GM23338 (cell line): ENCODE measurements at regions not wholly inside any gene's neighbourhood (a gene's known extent, or its start where the extent isn't known, plus 50 kb on each side); places are given as distances from the start of the nearest gene placed in this dataset.

Source experiments
- ATAC-seq: fragments of 200-7000 bp; cut with Tn5 transposase; 3 replicates; pipeline ENCODE4 v1.9.1; 2020
- DNase-seq: peaks from one replicate; pipeline ENCODE4 v3.0.0-alpha.2; 2015; ENCODE audit warnings: low spot score
- H2AFZ ChIP-seq: fragments of 200-600 bp; sonication (generic); 2 replicates; pipeline ENCODE4 v1.8.0; 2016; ENCODE audit warnings: antibody characterized with exemption, mild to moderate bottlenecking, moderate library complexity
- H3F3A ChIP-seq: fragments of 200-600 bp; sonication (generic); replicated peaks from 2 replicates; pipeline ENCODE4 v1.8.0; 2017; ENCODE audit warnings: antibody characterized with exemption, mixed run types, low read depth
- H3K27ac ChIP-seq: fragments of 200-600 bp; sonication (generic); 2 replicates; pipeline ENCODE4 v1.6.1; 2016; ENCODE audit warnings: low read depth
- H3K27me3 ChIP-seq: fragments of 200-600 bp; sonication (generic); 2 replicates; pipeline ENCODE4 v1.8.0; 2016; ENCODE audit warnings: mild to moderate bottlenecking, mixed run types, moderate library complexity; ENCODE audit not compliant: insufficient read depth
- H3K36me3 ChIP-seq: fragments of 200-600 bp; sonication (generic); 2 replicates; pipeline ENCODE4 v1.8.0; 2016; ENCODE audit warnings: mild to moderate bottlenecking; ENCODE audit not compliant: insufficient read depth
- H3K4me1 ChIP-seq: fragments of 200-600 bp; sonication (generic); 2 replicates; pipeline ENCODE4 v1.8.0; 2016; ENCODE audit warnings: mild to moderate bottlenecking, moderate library complexity; ENCODE audit not compliant: insufficient read depth
- H3K4me2 ChIP-seq: fragments of 200-600 bp; sonication (generic); 2 replicates; pipeline ENCODE4 v1.7.1; 2017; ENCODE audit warnings: mixed run types
- H3K4me3 ChIP-seq: fragments of 200-600 bp; sonication (generic); 2 replicates; pipeline ENCODE4 v1.6.1; 2016; ENCODE audit warnings: mixed run types
- H3K79me2 ChIP-seq: fragments of 200-600 bp; sonication (generic); replicated peaks from 2 replicates; pipeline ENCODE4 v1.8.0; 2017; ENCODE audit warnings: mild to moderate bottlenecking; ENCODE audit not compliant: insufficient read depth
- H3K9me2 ChIP-seq: fragments of 200-600 bp; sonication (generic); 2 replicates; pipeline ENCODE4 v1.8.0; 2017; ENCODE audit not compliant: insufficient read depth
- H4K20me1 ChIP-seq: fragments of 200-600 bp; sonication (generic); replicated peaks from 2 replicates; pipeline ENCODE4 v1.8.0; 2017; ENCODE audit warnings: mild to moderate bottlenecking; ENCODE audit not compliant: insufficient read depth
- H3K27ac Mint-ChIP-seq: 2 replicates; pipeline ENCODE4 v1.8.0; 2020; ENCODE audit warnings: inconsistent platforms, mild to moderate bottlenecking, moderate library complexity, mixed read lengths
- H3K27me3 Mint-ChIP-seq: 3 replicates; pipeline ENCODE4 v1.8.0; 2022; ENCODE audit warnings: low read depth, mild to moderate bottlenecking, moderate library complexity, mixed read lengths, inconsistent platforms; ENCODE audit not compliant: insufficient read depth, poor library complexity
- H3K36me3 Mint-ChIP-seq: 3 replicates; pipeline ENCODE4 v1.8.0; 2021; ENCODE audit warnings: low read depth, mild to moderate bottlenecking, inconsistent platforms, moderate library complexity, mixed read lengths
- H3K4me1 Mint-ChIP-seq: 3 replicates; pipeline ENCODE4 v1.8.0; 2020; ENCODE audit warnings: mild to moderate bottlenecking, inconsistent platforms, mixed read lengths
- H3K4me3 Mint-ChIP-seq: 3 replicates; pipeline ENCODE4 v1.8.0; 2021; ENCODE audit warnings: moderate library complexity, mild to moderate bottlenecking, inconsistent platforms, mixed read lengths
- H3K9me3 Mint-ChIP-seq: 3 replicates; pipeline ENCODE4 v1.8.0; 2020; ENCODE audit warnings: moderate library complexity, mild to moderate bottlenecking, inconsistent platforms, mixed read lengths
- EZH2phosphoT487 ChIP-seq: fragments of 200-600 bp; sonication (generic); IDR thresholded peaks from one replicate; pipeline ENCODE4 v1.8.1; 2018; ENCODE audit warnings: antibody characterized with exemption; ENCODE audit not compliant: unreplicated experiment
- ZNF114 ChIP-seq: fragments of 250-450 bp; sonication (Bioruptor Pico); IDR thresholded peaks from 2 replicates; pipeline ENCODE4 v1.5.0; 2020; ENCODE audit warnings: mild to moderate bottlenecking, moderate library complexity

GRCh38 chr20:16104783-16105182 is 468.5 kb downstream of the KIF16B start:
- Histone ChIP-seq H2AFZ (no peak overlapping the region), H3F3A (no peaks in the 10 kb centered on the region), H3K4me2 (no peak overlapping the region), H3K9me2 (peaks cover 19% of the 10 kb centered on the region; the same call in 1 of the 2 replicates), H4K20me1 (no peaks in the 10 kb centered on the region), H3K27me3 (no peaks in the 10 kb centered on the region), H3K4me3 (no peak overlapping the region), H3K27ac (no peak overlapping the region), H3K79me2 (no peaks in the 10 kb centered on the region), H3K4me1 (no peaks in the 10 kb centered on the region), H3K36me3 (no peaks in the 10 kb centered on the region)
- no peak for TF ChIP-seq EZH2phosphoT487
- TF ChIP-seq ZNF114 (CRISPR knock-in tag) = no peak
- no peak overlapping the region for H3K27ac Mint-ChIP-seq
- DNase-seq = no peak
- H3K36me3 Mint-ChIP-seq = no peaks in the 10 kb centered on the region
- H3K4me3 Mint-ChIP-seq = no peak overlapping the region
- peaks cover 8% of the 10 kb centered on the region; the same call in 2 of the 3 replicates for H3K4me1 Mint-ChIP-seq
- H3K9me3 Mint-ChIP-seq = no peaks in the 10 kb centered on the region
- H3K27me3 Mint-ChIP-seq = peaks cover 3% of the 10 kb centered on the region
- ATAC-seq = no peak
